Activated CD8-positive, alpha-beta memory T cell treated with anti-CD3 and anti-CD28 coated beads, Interleukin-2, amount 50 U/mL, for 4 hours (primary cell): ENCODE measurements at regions not wholly inside any gene's neighbourhood (a gene's known extent, or its start where the extent isn't known, plus 50 kb on each side); places are given as distances from the start of the nearest gene placed in this dataset.

ENCODE experiments used
- DNase-seq: peaks from one replicate; pipeline ENCODE4 v3.0.0-alpha.2; 2020

GRCh38 chr9:105023788-105024187, 95.8 kb upstream of the ABCA1 start:
- no peak for DNase-seq

GRCh38 chr9:105024529-105024928, 96.6 kb upstream of the ABCA1 start:
- no peak for DNase-seq

- DNase-seq: no peak
These were observed 98.5 kb upstream of the ABCA1 start for GRCh38 chr9:105026451-105026850.

GRCh38 chr9:105027084-105027483, 99.1 kb upstream of the ABCA1 start:
- DNase-seq: no peak

- DNase-seq: no peak
These were observed 102.3 kb upstream of the ABCA1 start for GRCh38 chr9:105030285-105030684.

GRCh38 chr9:105037139-105037538, 109.2 kb upstream of the ABCA1 start:
- DNase-seq: no peak

GRCh38 chr9:105038051-105038450, 110.1 kb upstream of the ABCA1 start:
- no peak for DNase-seq

- no peak for DNase-seq
These were observed 111.3 kb upstream of the ABCA1 start for GRCh38 chr9:105039175-105039799.

GRCh38 chr9:105043370-105043936, 115.5 kb upstream of the ABCA1 start:
- no peak for DNase-seq

GRCh38 chr9:105044518-105044917, 116.6 kb upstream of the ABCA1 start:
- no peak for DNase-seq

GRCh38 chr9:105046907-105047741, 119.2 kb upstream of the ABCA1 start:
- DNase-seq: no peak

GRCh38 chr9:105047742-105048041, 119.7 kb upstream of the ABCA1 start:
- no peak for DNase-seq

- no peak for DNase-seq
These were observed 120.4 kb upstream of the ABCA1 start for GRCh38 chr9:105048331-105048730.

GRCh38 chr9:105050296-105050695, 122.3 kb upstream of the ABCA1 start:
- DNase-seq: no peak

GRCh38 chr9:105051897-105052296, 123.9 kb upstream of the ABCA1 start:
- no peak for DNase-seq

- DNase-seq: no peak
These were observed 124.4 kb upstream of the ABCA1 start for GRCh38 chr9:105052346-105052745.

GRCh38 chr9:105053209-105053652, 125.3 kb upstream of the ABCA1 start:
- DNase-seq: peak; percentile 19

GRCh38 chr9:105054491-105054890, 126.5 kb upstream of the ABCA1 start:
- DNase-seq: no peak

GRCh38 chr9:105055917-105056316, 128.0 kb upstream of the ABCA1 start:
- no peak for DNase-seq

GRCh38 chr9:105057551-105057950, 129.6 kb upstream of the ABCA1 start:
- DNase-seq: no peak

- DNase-seq: no peak
These were observed 131.3 kb upstream of the ABCA1 start for GRCh38 chr9:105059252-105059651.

- DNase-seq: no peak
These were observed 134.4 kb upstream of the ABCA1 start for GRCh38 chr9:105062222-105062855.

GRCh38 chr9:105064248-105065097, 136.5 kb upstream of the ABCA1 start:
- DNase-seq: no peak
